ENCODE measurements at regions not wholly inside any gene's neighbourhood (a gene's known extent, or its start where the extent isn't known, plus 50 kb on each side); places are given as distances from the start of the nearest gene placed in this dataset.

- TF ChIP-seq SUZ12 (IDR thresholded peaks at IDR 0.05): no peak
- no peak for TF ChIP-seq NFRKB (IDR thresholded peaks at IDR 0.05)
- no peak for TF ChIP-seq FOXA1 (IDR thresholded peaks at IDR 0.05)
- TF ChIP-seq LEF1 (IDR thresholded peaks at IDR 0.05; ENCODE audit: borderline replicate concordance): no peak
- TF ChIP-seq SP1 (IDR thresholded peaks at IDR 0.05): no peak
- no peak for TF ChIP-seq BHLHE40 (IDR thresholded peaks at IDR 0.05; ENCODE audit: borderline replicate concordance)
- TF ChIP-seq PKNOX1 (IDR thresholded peaks at IDR 0.05): no peak
- TF ChIP-seq L3MBTL2 (conservative IDR thresholded peaks at IDR 0.05): no peak
- no peak for TF ChIP-seq TARDBP (IDR thresholded peaks at IDR 0.05)
These were observed 67.9 kb upstream of the RPL38 start for GRCh38 chr17:74135391-74136167.

All from HEK293T (cell line).